HL-60 (cell line): ENCODE measurements at regions not wholly inside any gene's neighbourhood (a gene's known extent, or its start where the extent isn't known, plus 50 kb on each side); places are given as distances from the start of the nearest gene placed in this dataset.

Experiments
- CTCF ChIP-seq: IDR thresholded peaks from one replicate; pipeline ENCODE4 v1.5.1; 2011; ENCODE audit warnings: low read length, control low read depth, inconsistent platforms; ENCODE audit not compliant: insufficient read depth
- POLR2AphosphoS5 ChIP-seq: IDR thresholded peaks from 2 replicates; pipeline ENCODE4 v1.6.1; 2012; ENCODE audit warnings: low read depth

GRCh38 chr5:33321026-33321425, 119.7 kb upstream of the TARS1 start:
- no peak for TF ChIP-seq CTCF
- TF ChIP-seq POLR2AphosphoS5: no peak
